Epithelial cell of esophagus (primary cell): ENCODE measurements at regions not wholly inside any gene's neighbourhood (a gene's known extent, or its start where the extent isn't known, plus 50 kb on each side); places are given as distances from the start of the nearest gene placed in this dataset.

ENCODE experiments used
- DNase-seq: peaks from one replicate; pipeline ENCODE4 v3.0.0; 2010; ENCODE audit warnings: low read depth
- H3K4me3 ChIP-seq: 2 replicates; pipeline ENCODE4 v1.5.1; 2011; ENCODE audit warnings: mild to moderate bottlenecking, low read length, control low read depth
- CTCF ChIP-seq: IDR thresholded peaks from 2 replicates; pipeline ENCODE4 v1.5.1; 2011; ENCODE audit warnings: low read depth, mild to moderate bottlenecking, low read length, control low read depth, inconsistent platforms; ENCODE audit not compliant: insufficient read depth; ENCODE audit errors: missing control alignments

GRCh38 chr5:38189081-38189504 lies 69.3 kb upstream of the EGFLAM start:
- no peak for DNase-seq
- H3K4me3 ChIP-seq = no peak overlapping the region
- no peak for TF ChIP-seq CTCF

DNA sequence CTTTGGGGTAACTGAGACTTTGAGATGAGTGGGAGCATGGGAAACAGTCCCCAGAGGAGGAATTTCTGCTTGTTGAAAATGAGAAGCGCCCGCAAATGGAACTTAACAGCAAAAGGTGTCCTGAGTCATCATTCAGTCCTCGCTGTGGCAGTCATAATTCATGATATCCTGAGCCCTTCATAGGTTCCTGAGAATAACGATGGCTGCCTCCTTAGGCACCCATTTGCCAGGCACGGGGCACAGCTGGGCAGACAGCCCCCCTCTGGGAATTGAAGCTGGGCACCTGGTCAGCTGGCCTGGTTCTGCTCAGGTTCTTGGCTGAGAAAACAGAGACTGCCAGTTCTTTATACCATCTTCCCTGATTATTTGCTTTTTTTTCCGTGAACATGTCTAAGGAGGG lies 69.8 kb upstream of the EGFLAM start:
- no peak for DNase-seq
- no peak for TF ChIP-seq CTCF
- no peak overlapping the region for H3K4me3 ChIP-seq

DNA sequence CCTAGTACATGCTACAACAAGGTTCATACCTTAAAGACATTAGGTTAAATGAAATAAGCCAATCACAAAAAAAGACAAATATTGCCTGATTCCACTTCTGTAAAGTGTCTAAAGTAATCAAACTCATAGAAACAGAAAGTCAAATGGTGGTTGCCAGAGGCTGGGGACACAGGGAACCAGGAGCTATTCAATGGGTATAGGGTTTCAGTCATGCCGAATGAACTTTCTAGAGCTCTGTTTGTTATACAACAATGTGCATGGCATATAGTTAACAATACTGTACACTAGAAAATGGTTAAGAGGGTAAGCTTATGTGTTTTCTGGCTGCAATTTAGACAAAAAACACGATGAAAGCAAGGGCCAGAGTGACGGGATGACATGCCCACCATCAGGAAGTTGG lies 70.8 kb upstream of the EGFLAM start:
- DNase-seq = no peak
- H3K4me3 ChIP-seq = no peak overlapping the region
- TF ChIP-seq CTCF = no peak

- H3K4me3 ChIP-seq = no peak overlapping the region
- no peak for DNase-seq
- TF ChIP-seq CTCF = no peak
Observed at GRCh38 chr5:38184627-38185026, 73.7 kb upstream of the EGFLAM start.

GRCh38 chr5:38182991-38183390 lies 75.4 kb upstream of the EGFLAM start:
- no peak for TF ChIP-seq CTCF
- DNase-seq = no peak
- no peak overlapping the region for H3K4me3 ChIP-seq

DNA sequence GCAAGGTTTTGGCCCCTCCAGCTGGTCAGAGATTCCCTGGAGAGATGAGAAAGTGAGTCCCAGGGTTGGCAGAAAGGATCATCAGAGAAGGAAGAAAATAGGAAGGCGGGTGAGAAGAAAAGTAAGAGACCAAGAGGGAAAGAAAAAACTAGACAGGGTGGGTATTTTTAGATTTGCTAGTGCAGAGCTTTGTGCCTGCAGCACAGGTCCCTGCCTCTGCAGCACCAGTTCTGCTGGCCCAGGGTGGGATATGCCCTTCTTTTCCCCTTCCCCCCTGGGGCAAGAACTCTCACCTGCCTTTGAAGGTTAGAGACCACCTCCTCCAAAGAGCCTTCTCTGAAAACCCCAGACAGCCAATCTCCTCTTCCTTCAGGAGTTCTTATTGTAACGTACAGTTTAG lies 90.3 kb upstream of the EGFLAM start:
- TF ChIP-seq CTCF = no peak
- no peak overlapping the region for H3K4me3 ChIP-seq
- no peak for DNase-seq

DNA sequence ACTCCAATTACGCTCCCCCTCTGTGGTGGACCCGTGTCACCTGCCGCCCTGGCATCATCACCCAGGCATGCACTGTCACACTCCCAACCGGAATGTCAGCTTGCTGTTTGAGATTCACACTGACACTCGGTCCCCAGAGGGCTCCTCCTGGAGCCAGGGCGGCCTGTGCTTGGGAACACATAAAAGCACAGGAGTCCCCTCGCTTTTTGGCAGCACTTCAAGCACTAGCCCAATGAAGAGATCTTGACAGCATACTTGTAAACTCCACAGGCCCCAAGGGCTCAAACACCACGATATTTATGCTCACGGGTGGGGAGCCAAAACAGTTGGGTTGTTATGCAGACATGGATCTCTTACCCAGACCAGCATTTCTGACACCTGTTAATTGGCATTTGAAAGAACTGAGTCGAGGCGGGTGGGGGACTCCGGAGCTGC lies 90.8 kb upstream of the EGFLAM start:
- no peak for TF ChIP-seq CTCF
- DNase-seq = no peak
- no peak overlapping the region for H3K4me3 ChIP-seq
